ENCODE measurements at regions not wholly inside any gene's neighbourhood (a gene's known extent, or its start where the extent isn't known, plus 50 kb on each side); places are given as distances from the start of the nearest gene placed in this dataset.

GRCh38 chr4:96170198-96170597, 330.3 kb downstream of the PDHA2 start:
- Histone ChIP-seq H3K27ac (ENCODE audit: insufficient read depth, low read length) (no peak overlapping the region), H2AK5ac (ENCODE audit: low read depth, low read length) (no peak overlapping the region), H2BK15ac (ENCODE audit: low read depth, low read length) (no peak overlapping the region), H3K18ac (ENCODE audit: low read depth, low read length) (no peak overlapping the region), H2AFZ (replicated peaks; ENCODE audit: low read length, poor library complexity) (no peak overlapping the region), H3K23ac (ENCODE audit: low read depth, low read length) (no peak overlapping the region), H3K4me1 (ENCODE audit: control insufficient read depth, insufficient read depth, low read length) (no peaks in the 10 kb centered on the region), H4K5ac (ENCODE audit: low read depth, low read length) (no peak overlapping the region), H4K91ac (ENCODE audit: insufficient read depth, low read depth, low read length) (no peak overlapping the region), H3K14ac (replicated peaks; ENCODE audit: low read depth, low read length) (no peak overlapping the region), H2BK20ac (ENCODE audit: low read depth, low read length) (no peak overlapping the region), H3K27me3 (ENCODE audit: control insufficient read depth, insufficient read depth, low read length) (no peaks in the 10 kb centered on the region), H2AK9ac (replicated peaks; ENCODE audit: low read depth, low read length, poor library complexity) (no peak overlapping the region), H3K79me1 (ENCODE audit: low read depth in 1 of 2, low read length in 2 of 2) (no peaks in the 10 kb centered on the region), H4K20me1 (ENCODE audit: insufficient read depth, low read length) (no peaks in the 10 kb centered on the region), H3K4me2 (ENCODE audit: low read depth, low read length) (no peak overlapping the region), H2BK120ac (ENCODE audit: low read depth, low read length) (no peak overlapping the region), H3K9me3 (ENCODE audit: control insufficient read depth, insufficient read depth, low read length) (peaks cover 6% of the 10 kb centered on the region), H3K36me3 (ENCODE audit: control insufficient read depth, insufficient read depth, low read length) (no peaks in the 10 kb centered on the region), H2BK5ac (ENCODE audit: low read depth, low read length, poor library complexity, severe bottlenecking) (no peak overlapping the region), H3K9me1 (ENCODE audit: insufficient read depth, low read length) (no peaks in the 10 kb centered on the region), H3K9ac (ENCODE audit: low read depth, low read length) (no peak overlapping the region), H4K8ac (ENCODE audit: low read depth in 2 of 2, low read length in 2 of 2) (no peak overlapping the region), H3K4me3 (ENCODE audit: insufficient read depth, low read depth, low read length) (no peak overlapping the region), H3K56ac (ENCODE audit: extremely low read depth, insufficient read depth, low read length) (no peak overlapping the region), H3K4ac (ENCODE audit: low read depth, low read length) (no peak overlapping the region)
- ATAC-seq (ENCODE audit: low read depth) (no peak), DNase-seq (no peak)
- intact Hi-C loops (cut with micrococcal nuclease) (no loop called here), in situ Hi-C loops (cut with MboI; ENCODE audit: low sequenced_read_pairs) (no loop called here), dilution Hi-C loops (cut with HindIII; ENCODE audit: low sequenced_read_pairs, unreplicated experiment) (no loop called here)
- ChIA-PET POLR2A (ENCODE audit: unreplicated experiment) (no interaction called here), CTCF (no interaction called here)
- no TSS peak for BruUV-seq (replicated peaks)
- 74% methylated on average over 3 of the region's 14 CpGs; no CpG with 5 or more reads in 1 of the 2 experiments for WGBS, 2 experiments (ENCODE audit: extremely low coverage in 2 of 2, insufficient read length in 1 of 2)
- TF ChIP-seq POLR2A (IDR thresholded peaks at IDR 0.05; ENCODE audit: low read depth, low read length) (no peak), MXI1 (IDR thresholded peaks at IDR 0.05; ENCODE audit: borderline replicate concordance, low read depth, low read length) (no peak), RAD21 (IDR thresholded peaks at IDR 0.05; ENCODE audit: low read length) (no peak), MAFK (IDR thresholded peaks at IDR 0.05; ENCODE audit: low read depth, low read length) (no peak), NFE2L2 (IDR thresholded peaks at IDR 0.05; ENCODE audit: low read depth, low read length) (no peak), ELK1 (IDR thresholded peaks at IDR 0.05; ENCODE audit: borderline replicate concordance, low read depth, low read length) (no peak), CHD1 (IDR thresholded peaks at IDR 0.05; ENCODE audit: low read depth, low read length) (no peak), CTCF (conservative IDR thresholded peaks at IDR 0.05; ENCODE audit: low read depth, low read length) (no peak), SMC3 (IDR thresholded peaks at IDR 0.05; ENCODE audit: low read depth, low read length) (no peak), CEBPB (IDR thresholded peaks at IDR 0.05; ENCODE audit: low read depth, low read length) (no peak), RFX5 (IDR thresholded peaks at IDR 0.05; ENCODE audit: low read depth, low read length) (no peak), USF2 (IDR thresholded peaks at IDR 0.05; ENCODE audit: low read depth, low read length) (no peak), BHLHE40 (IDR thresholded peaks at IDR 0.05; ENCODE audit: low read depth, low read length) (no peak), FOS (IDR thresholded peaks at IDR 0.05; ENCODE audit: low read depth, low read length) (no peak), MAZ (IDR thresholded peaks at IDR 0.05; ENCODE audit: borderline replicate concordance, low read depth, low read length) (no peak), RCOR1 (IDR thresholded peaks at IDR 0.05; ENCODE audit: insufficient replicate concordance, low read length) (no peak)
